ENCODE measurements at regions not wholly inside any gene's neighbourhood (a gene's known extent, or its start where the extent isn't known, plus 50 kb on each side); places are given as distances from the start of the nearest gene placed in this dataset.

DNA sequence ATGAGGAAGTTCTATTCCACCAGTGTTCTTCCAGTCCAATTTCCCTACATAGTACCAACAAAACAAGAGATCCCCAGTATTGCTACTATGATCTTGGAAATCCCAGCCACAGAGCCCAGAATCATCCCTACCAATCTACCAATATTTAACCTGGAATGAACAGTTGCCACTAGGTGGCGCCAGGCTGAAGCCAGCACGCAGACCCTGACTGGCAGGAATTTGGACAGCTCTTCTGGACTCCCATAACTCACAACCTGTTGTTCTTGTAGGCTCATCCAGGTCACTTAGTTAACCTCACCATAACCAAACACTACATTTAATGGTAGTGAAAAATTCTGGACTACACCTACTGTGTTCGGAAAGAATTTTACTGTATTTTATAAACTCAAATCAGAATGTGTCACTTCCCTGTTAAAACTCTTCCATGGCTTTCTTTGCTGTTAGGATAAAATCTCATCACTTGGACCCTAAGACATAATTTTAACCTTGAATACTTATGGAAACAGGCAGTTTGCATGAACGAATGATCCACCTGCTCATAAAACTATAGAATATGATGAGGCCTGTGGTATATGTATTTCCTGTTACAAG lies 59.8 kb upstream of the SLC38A11 start (continued):
- TF ChIP-seq, protein P1, sequence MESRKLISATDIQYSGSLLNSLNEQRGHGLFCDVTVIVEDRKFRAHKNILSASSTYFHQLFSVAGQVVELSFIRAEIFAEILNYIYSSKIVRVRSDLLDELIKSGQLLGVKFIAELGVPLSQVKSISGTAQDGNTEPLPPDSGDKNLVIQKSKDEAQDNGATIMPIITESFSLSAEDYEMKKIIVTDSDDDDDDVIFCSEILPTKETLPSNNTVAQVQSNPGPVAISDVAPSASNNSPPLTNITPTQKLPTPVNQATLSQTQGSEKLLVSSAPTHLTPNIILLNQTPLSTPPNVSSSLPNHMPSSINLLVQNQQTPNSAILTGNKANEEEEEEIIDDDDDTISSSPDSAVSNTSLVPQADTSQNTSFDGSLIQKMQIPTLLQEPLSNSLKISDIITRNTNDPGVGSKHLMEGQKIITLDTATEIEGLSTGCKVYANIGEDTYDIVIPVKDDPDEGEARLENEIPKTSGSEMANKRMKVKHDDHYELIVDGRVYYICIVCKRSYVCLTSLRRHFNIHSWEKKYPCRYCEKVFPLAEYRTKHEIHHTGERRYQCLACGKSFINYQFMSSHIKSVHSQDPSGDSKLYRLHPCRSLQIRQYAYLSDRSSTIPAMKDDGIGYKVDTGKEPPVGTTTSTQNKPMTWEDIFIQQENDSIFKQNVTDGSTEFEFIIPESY (IDR thresholded peaks at IDR 0.05), result no peak
- TF ChIP-seq HNF4G (IDR thresholded peaks at IDR 0.05), result no peak
- TF ChIP-seq GABPA (IDR thresholded peaks at IDR 0.05 in 1 of 2, conservative IDR thresholded peaks at IDR 0.05 in 1 of 2), result no peak
- peak; percentile 84 to 92 for TF ChIP-seq RAD21 (IDR thresholded peaks at IDR 0.05)

DNA sequence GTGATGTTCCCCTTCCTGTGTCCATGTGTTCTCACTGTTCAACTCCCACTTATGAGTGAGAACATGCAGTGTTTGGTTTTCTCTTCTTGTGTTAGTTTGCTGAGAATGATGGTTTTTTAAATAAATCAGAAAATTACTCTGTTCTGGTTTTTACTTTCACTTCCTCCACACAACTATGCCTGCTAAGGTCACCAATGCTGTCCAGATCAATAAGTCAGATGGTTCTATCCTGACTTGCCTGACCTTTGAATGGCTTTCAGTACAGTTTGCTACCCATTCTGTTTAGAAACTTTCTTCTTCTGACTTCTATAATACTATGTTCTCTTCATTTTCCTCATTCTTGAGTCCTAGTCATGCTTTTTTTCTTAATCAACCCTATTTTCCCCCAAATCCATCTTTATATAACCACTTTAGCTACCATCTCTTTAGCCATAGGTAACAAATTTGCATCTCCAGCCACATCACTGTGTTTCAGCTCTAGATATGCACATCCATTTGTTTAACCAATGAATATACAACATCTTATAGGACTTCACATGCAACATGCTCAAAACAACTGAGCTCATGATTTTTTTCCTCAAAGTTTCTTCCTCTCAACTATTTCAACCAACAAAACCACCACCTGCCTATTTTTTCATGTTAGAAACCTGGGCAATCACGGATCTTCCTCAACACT lies 58.8 kb upstream of the SLC38A11 start:
- no peak for DNase-seq (ENCODE audit: low spot score)
- Histone ChIP-seq H3K27ac (ENCODE audit: low read depth in 1 of 2, low read length in 2 of 2) (peak overlapping the region in 1 of 2 donors; percentile 33), H3K4me1 (ENCODE audit: control insufficient read depth in 4 of 4, insufficient read depth in 4 of 4, low read length in 3 of 4) (peaks cover 0 to 32% (median 13%) of the 10 kb centered on the region in 4 donors), H3K27me3 (ENCODE audit: control insufficient read depth in 4 of 4, insufficient read depth in 4 of 4, low read length in 3 of 4) (no peaks in the 10 kb centered on the region), H3K9ac (ENCODE audit: low read depth in 1 of 2, low read length in 2 of 2) (no peak overlapping the region), H3K4me3 (ENCODE audit: low read depth in 1 of 3, low read length in 3 of 3) (no peak overlapping the region), H3K9me3 (ENCODE audit: control insufficient read depth in 4 of 4, low read length in 3 of 4) (no peaks in the 10 kb centered on the region), H3K36me3 (ENCODE audit: control insufficient read depth in 4 of 4, insufficient read depth in 3 of 4, low read depth in 1 of 4, low read length in 3 of 4) (no peaks in the 10 kb centered on the region)
- TF ChIP-seq RXRA (IDR thresholded peaks at IDR 0.05), result peak; percentile 58 to 59
- peak; percentile 32 for TF ChIP-seq SP1 (IDR thresholded peaks at IDR 0.05)
- no peak for TF ChIP-seq EGR1 (IDR thresholded peaks at IDR 0.05; ENCODE audit: low read depth in 2 of 2)
- TF ChIP-seq NR2F2 (IDR thresholded peaks at IDR 0.05), result peak; percentile 29
- TF ChIP-seq, protein P2, sequence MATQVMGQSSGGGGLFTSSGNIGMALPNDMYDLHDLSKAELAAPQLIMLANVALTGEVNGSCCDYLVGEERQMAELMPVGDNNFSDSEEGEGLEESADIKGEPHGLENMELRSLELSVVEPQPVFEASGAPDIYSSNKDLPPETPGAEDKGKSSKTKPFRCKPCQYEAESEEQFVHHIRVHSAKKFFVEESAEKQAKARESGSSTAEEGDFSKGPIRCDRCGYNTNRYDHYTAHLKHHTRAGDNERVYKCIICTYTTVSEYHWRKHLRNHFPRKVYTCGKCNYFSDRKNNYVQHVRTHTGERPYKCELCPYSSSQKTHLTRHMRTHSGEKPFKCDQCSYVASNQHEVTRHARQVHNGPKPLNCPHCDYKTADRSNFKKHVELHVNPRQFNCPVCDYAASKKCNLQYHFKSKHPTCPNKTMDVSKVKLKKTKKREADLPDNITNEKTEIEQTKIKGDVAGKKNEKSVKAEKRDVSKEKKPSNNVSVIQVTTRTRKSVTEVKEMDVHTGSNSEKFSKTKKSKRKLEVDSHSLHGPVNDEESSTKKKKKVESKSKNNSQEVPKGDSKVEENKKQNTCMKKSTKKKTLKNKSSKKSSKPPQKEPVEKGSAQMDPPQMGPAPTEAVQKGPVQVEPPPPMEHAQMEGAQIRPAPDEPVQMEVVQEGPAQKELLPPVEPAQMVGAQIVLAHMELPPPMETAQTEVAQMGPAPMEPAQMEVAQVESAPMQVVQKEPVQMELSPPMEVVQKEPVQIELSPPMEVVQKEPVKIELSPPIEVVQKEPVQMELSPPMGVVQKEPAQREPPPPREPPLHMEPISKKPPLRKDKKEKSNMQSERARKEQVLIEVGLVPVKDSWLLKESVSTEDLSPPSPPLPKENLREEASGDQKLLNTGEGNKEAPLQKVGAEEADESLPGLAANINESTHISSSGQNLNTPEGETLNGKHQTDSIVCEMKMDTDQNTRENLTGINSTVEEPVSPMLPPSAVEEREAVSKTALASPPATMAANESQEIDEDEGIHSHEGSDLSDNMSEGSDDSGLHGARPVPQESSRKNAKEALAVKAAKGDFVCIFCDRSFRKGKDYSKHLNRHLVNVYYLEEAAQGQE (IDR thresholded peaks at IDR 0.05), result no peak
- TF ChIP-seq FOXA1 (IDR thresholded peaks at IDR 0.05), result no peak
- TF ChIP-seq YY1 (IDR thresholded peaks at IDR 0.05), result peak; percentile 21
- TF ChIP-seq RAD21 (IDR thresholded peaks at IDR 0.05), result peak; percentile 7 to 35
- TF ChIP-seq, protein P1 (IDR thresholded peaks at IDR 0.05), result no peak
- TF ChIP-seq HNF4A (conservative IDR thresholded peaks at IDR 0.05), result peak; percentile 46 to 51
- no peak for TF ChIP-seq FOXA2 (IDR thresholded peaks at IDR 0.05)
- TF ChIP-seq GABPA (IDR thresholded peaks at IDR 0.05 in 1 of 2, conservative IDR thresholded peaks at IDR 0.05 in 1 of 2), result no peak
- WGBS, result 86% methylated on average over 1 of the region's 1 CpG

Data from liver (tissue), 7 donors.